HCT116 (cell line): ENCODE measurements at regions not wholly inside any gene's neighbourhood (a gene's known extent, or its start where the extent isn't known, plus 50 kb on each side); places are given as distances from the start of the nearest gene placed in this dataset.

Experiments
- ATAC-seq: fragments of 200-7000 bp; cut with Tn5 transposase; 2 replicates; pipeline ENCODE4 v1.9.1; 2020; ENCODE audit warnings: mild to moderate bottlenecking, moderate library complexity
- BruUV-seq: library from RNA; stranded (reverse); fragments of 400-500 nt; replicated peaks from 2 replicates; lab custom pipeline; 2021; lab: Mats Ljungman, UMichigan
- CTCF ChIA-PET: fragments of 300-600 bp; sonication (Branson Sonifier 250); formaldehyde crosslinking; loops from one replicate; lab custom pipeline; 2021; ENCODE audit warnings: antibody characterized with exemption; lab: Charles Lee
- POLR2A ChIA-PET: fragments of 300-600, 350-600 bp; sonication (Branson Sonifier 250); formaldehyde crosslinking; loops from one replicate; lab custom pipeline; 2021; ENCODE audit warnings: antibody characterized with exemption; lab: Charles Lee
- RAD21 ChIA-PET, 2 experiments: fragments of 300-600 bp; sonication (Branson Sonifier 250); formaldehyde crosslinking; loops; one replicate each; lab custom pipeline; 2023; ENCODE audit warnings: low total read pairs in 2 of 2; ENCODE audit not compliant: uncharacterized antibody in 2 of 2, unreplicated experiment in 2 of 2, low non-redundant PET in 1 of 2; lab: Charles Lee
- DNase-seq: peaks from one replicate; pipeline ENCODE4 v3.0.0-alpha.2; 2010; ENCODE audit warnings: low read depth, low spot score
- H2AFZ ChIP-seq: fragments of 200-600 bp; shearing (Covaris generic), sonication (generic); 2 replicates; pipeline ENCODE4 v1.6.1; 2017; ENCODE audit warnings: low read depth, mixed run types, mixed read lengths, antibody characterized with exemption, low read length; ENCODE audit not compliant: poor library complexity, severe bottlenecking
- H3K27ac ChIP-seq: 2 replicates; pipeline ENCODE4 v1.5.1; 2012; ENCODE audit warnings: low read depth, low read length
- H3K27me3 ChIP-seq: fragments of 200-600 bp; sonication (generic); 2 replicates; pipeline ENCODE4 v1.6.1; 2016; ENCODE audit warnings: mixed run types, low read length, mixed read lengths; ENCODE audit not compliant: insufficient read depth
- H3K36me3 ChIP-seq, 2 experiments: fragments of 200-500 bp in 1 of 2; fragments of 200-600 bp in 1 of 2; sonication (Bioruptor generic) in 1 of 2; sonication (generic) in 1 of 2; 2 replicates each; pipeline versions ENCODE4 v1.5.1 to v1.6.1; 2014 to 2016; ENCODE audit warnings: low read length in 2 of 2, inconsistent platforms in 1 of 2, mixed read lengths in 1 of 2, mixed run types in 1 of 2; ENCODE audit not compliant: insufficient read depth in 2 of 2, control insufficient read depth in 1 of 2
- H3K4me1 ChIP-seq, 2 experiments: fragments of 200-600 bp in 1 of 2; sonication (generic) in 1 of 2; 2 replicates each; pipeline versions ENCODE4 v1.5.1 to v1.6.1; 2012 to 2017; ENCODE audit warnings: low read length in 2 of 2, inconsistent platforms in 1 of 2, mild to moderate bottlenecking in 1 of 2, mixed read lengths in 1 of 2, mixed run types in 1 of 2, moderate library complexity in 1 of 2; ENCODE audit not compliant: insufficient read depth in 2 of 2, control insufficient read depth in 1 of 2
- H3K4me2 ChIP-seq: fragments of 200-600 bp; sonication (generic); 2 replicates; pipeline ENCODE4 v1.6.1; 2017; ENCODE audit warnings: mixed run types, low read length, mixed read lengths
- H3K4me3 ChIP-seq, 2 experiments: fragments of 200-600 bp in 1 of 2; sonication (generic) in 1 of 2; replicated peaks in 1 of 2; 2 replicates each; pipeline ENCODE4 v1.5.1; 2011 to 2016; ENCODE audit warnings: low read length in 2 of 2, control low read depth in 1 of 2, low read depth in 1 of 2, mild to moderate bottlenecking in 1 of 2, mixed read lengths in 1 of 2, mixed run types in 1 of 2
- H3K79me2 ChIP-seq: fragments of 200-600 bp; sonication (generic); 2 replicates; pipeline ENCODE4 v1.6.1; 2017; ENCODE audit warnings: mild to moderate bottlenecking, mixed run types, low read length, moderate library complexity, mixed read lengths; ENCODE audit not compliant: insufficient read depth
- H3K9ac ChIP-seq: fragments of 200-600 bp; sonication (generic); 2 replicates; pipeline ENCODE4 v1.6.1; 2016; ENCODE audit warnings: low read length, mixed read lengths
- H3K9me2 ChIP-seq: fragments of 200-600 bp; sonication (generic), shearing (Covaris generic); 2 replicates; pipeline ENCODE4 v1.6.1; 2017; ENCODE audit warnings: mixed run types, mild to moderate bottlenecking, moderate library complexity; ENCODE audit not compliant: insufficient read depth
- H3K9me3 ChIP-seq, 2 experiments: fragments of 200-500 bp in 1 of 2; fragments of 200-600 bp in 1 of 2; sonication (Bioruptor generic) in 1 of 2; sonication (generic) in 1 of 2; 2 replicates each; pipeline ENCODE4 v1.6.1; 2014 to 2017; ENCODE audit warnings: low read length in 2 of 2, mixed read lengths in 2 of 2, inconsistent platforms in 1 of 2, low read depth in 1 of 2, mild to moderate bottlenecking in 1 of 2, mixed run types in 1 of 2, moderate library complexity in 1 of 2; ENCODE audit not compliant: control insufficient read depth in 1 of 2, insufficient read depth in 1 of 2
- H4K20me1 ChIP-seq: fragments of 200-600 bp; sonication (generic), shearing (Covaris generic); 2 replicates; pipeline ENCODE4 v1.6.1; 2017; ENCODE audit warnings: mixed run types, mild to moderate bottlenecking, moderate library complexity; ENCODE audit not compliant: insufficient read depth
- ATF3 ChIP-seq: IDR thresholded peaks from 2 replicates; pipeline ENCODE4 v1.6.1; 2012
- CEBPB ChIP-seq: IDR thresholded peaks from 2 replicates; pipeline ENCODE4 v1.6.1; 2012; ENCODE audit warnings: low read depth
- CTCF ChIP-seq, 3 experiments: fragments of 200-600 bp in 1 of 3; sonication (generic) in 1 of 3; IDR thresholded peaks in 2 of 3; conservative IDR thresholded peaks in 1 of 3; 2 replicates each; pipeline ENCODE4 v1.5.1; 2012 to 2017; ENCODE audit warnings: low read depth in 2 of 3, low read length in 2 of 3, antibody characterized with exemption in 1 of 3, borderline replicate concordance in 1 of 3, control low read depth in 1 of 3, mild to moderate bottlenecking in 1 of 3, mixed read lengths in 1 of 3, mixed run types in 1 of 3, moderate library complexity in 1 of 3; ENCODE audit not compliant: insufficient read depth in 1 of 3
- EGR1 ChIP-seq: IDR thresholded peaks from 2 replicates; pipeline ENCODE4 v1.6.1; 2012; ENCODE audit warnings: low read depth
- ELF1 ChIP-seq: IDR thresholded peaks from 2 replicates; pipeline ENCODE4 v1.6.1; 2012; ENCODE audit warnings: low read depth, borderline replicate concordance
- EZH2 ChIP-seq: fragments of 200-600 bp; sonication (generic); IDR thresholded peaks from 2 replicates; pipeline ENCODE4 v1.6.1; 2017; ENCODE audit warnings: antibody characterized with exemption, mixed run types
- EZH2phosphoT487 ChIP-seq: fragments of 200-600 bp; IDR thresholded peaks from 2 replicates; pipeline ENCODE4 v1.6.1; 2018; ENCODE audit warnings: antibody characterized with exemption, borderline replicate concordance
- JUND ChIP-seq: IDR thresholded peaks from 2 replicates; pipeline ENCODE4 v1.6.1; 2012
- POLR2A ChIP-seq: IDR thresholded peaks from 2 replicates; pipeline ENCODE4 v1.7.0; 2011; ENCODE audit warnings: borderline replicate concordance; ENCODE audit not compliant: insufficient read depth, insufficient read length; ENCODE audit errors: extremely low read depth
- RAD21 ChIP-seq: IDR thresholded peaks from 2 replicates; pipeline ENCODE4 v1.6.1; 2012; ENCODE audit warnings: low read depth, mild to moderate bottlenecking
- SRF ChIP-seq: IDR thresholded peaks from 2 replicates; pipeline ENCODE4 v1.6.1; 2012; ENCODE audit warnings: low read depth
- YY1 ChIP-seq: IDR thresholded peaks from 2 replicates; pipeline ENCODE4 v1.6.1; 2011; ENCODE audit warnings: low read length, low read depth, moderate library complexity, mild to moderate bottlenecking; ENCODE audit not compliant: insufficient replicate concordance; ENCODE audit errors: extremely low read depth
- ZFX ChIP-seq: fragments of 450-650 bp; IDR thresholded peaks from 2 replicates; pipeline ENCODE4 v1.6.1; 2017
- intact Hi-C: fragments of 100-400 bp; cut with micrococcal nuclease; formaldehyde crosslinking; loops from 2 replicates; pipeline ENCODE4 v1.10.0; 2022
- TF ChIP-seq, protein P1 (sequence below): IDR thresholded peaks from 2 replicates; pipeline ENCODE4 v1.6.1; 2012; ENCODE audit warnings: low read depth
- TF ChIP-seq, protein P2 (sequence below): IDR thresholded peaks from 2 replicates; pipeline ENCODE4 v1.6.1; 2011; ENCODE audit warnings: mild to moderate bottlenecking, low read length, moderate library complexity; ENCODE audit not compliant: insufficient replicate concordance; ENCODE audit errors: extremely low read depth

GRCh38 chr1:95876276-95876675 lies 642.3 kb downstream of the RWDD3 start (continued):
- TF ChIP-seq, protein P1, sequence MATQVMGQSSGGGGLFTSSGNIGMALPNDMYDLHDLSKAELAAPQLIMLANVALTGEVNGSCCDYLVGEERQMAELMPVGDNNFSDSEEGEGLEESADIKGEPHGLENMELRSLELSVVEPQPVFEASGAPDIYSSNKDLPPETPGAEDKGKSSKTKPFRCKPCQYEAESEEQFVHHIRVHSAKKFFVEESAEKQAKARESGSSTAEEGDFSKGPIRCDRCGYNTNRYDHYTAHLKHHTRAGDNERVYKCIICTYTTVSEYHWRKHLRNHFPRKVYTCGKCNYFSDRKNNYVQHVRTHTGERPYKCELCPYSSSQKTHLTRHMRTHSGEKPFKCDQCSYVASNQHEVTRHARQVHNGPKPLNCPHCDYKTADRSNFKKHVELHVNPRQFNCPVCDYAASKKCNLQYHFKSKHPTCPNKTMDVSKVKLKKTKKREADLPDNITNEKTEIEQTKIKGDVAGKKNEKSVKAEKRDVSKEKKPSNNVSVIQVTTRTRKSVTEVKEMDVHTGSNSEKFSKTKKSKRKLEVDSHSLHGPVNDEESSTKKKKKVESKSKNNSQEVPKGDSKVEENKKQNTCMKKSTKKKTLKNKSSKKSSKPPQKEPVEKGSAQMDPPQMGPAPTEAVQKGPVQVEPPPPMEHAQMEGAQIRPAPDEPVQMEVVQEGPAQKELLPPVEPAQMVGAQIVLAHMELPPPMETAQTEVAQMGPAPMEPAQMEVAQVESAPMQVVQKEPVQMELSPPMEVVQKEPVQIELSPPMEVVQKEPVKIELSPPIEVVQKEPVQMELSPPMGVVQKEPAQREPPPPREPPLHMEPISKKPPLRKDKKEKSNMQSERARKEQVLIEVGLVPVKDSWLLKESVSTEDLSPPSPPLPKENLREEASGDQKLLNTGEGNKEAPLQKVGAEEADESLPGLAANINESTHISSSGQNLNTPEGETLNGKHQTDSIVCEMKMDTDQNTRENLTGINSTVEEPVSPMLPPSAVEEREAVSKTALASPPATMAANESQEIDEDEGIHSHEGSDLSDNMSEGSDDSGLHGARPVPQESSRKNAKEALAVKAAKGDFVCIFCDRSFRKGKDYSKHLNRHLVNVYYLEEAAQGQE: no peak
- TF ChIP-seq CTCF (IDR thresholded peaks at IDR 0.05 in 2 of 3, conservative IDR thresholded peaks at IDR 0.05 in 1 of 3; ENCODE audit: borderline replicate concordance in 1 of 3, insufficient read depth in 1 of 3, low read depth in 2 of 3, low read length in 2 of 3): no peak
- TF ChIP-seq EGR1: no peak
- TF ChIP-seq EZH2phosphoT487: no peak
- no peak for TF ChIP-seq POLR2A
- TF ChIP-seq ELF1: no peak
- no peak for TF ChIP-seq CEBPB
- no peak for TF ChIP-seq EZH2
- no peak for TF ChIP-seq ZFX

GRCh38 chr1:95879498-95880050 lies 645.6 kb downstream of the RWDD3 start:
- no peak overlapping the region for H3K4me3 ChIP-seq
- H3K9me2 ChIP-seq: no peaks in the 10 kb centered on the region
- ATAC-seq (no peak), DNase-seq (no peak)
- H3K79me2 ChIP-seq: no peaks in the 10 kb centered on the region
- H3K9me3 ChIP-seq: no peaks in the 10 kb centered on the region
- H3K4me1 ChIP-seq: no peaks in the 10 kb centered on the region
- ChIA-PET RAD21 (no interaction called here), POLR2A (no interaction called here), CTCF (no interaction called here)
- H3K4me2 ChIP-seq: no peak overlapping the region
- H4K20me1 ChIP-seq: no peaks in the 10 kb centered on the region
- TF ChIP-seq SRF: no peak
- no peak for TF ChIP-seq RAD21
- TF ChIP-seq, protein P2, sequence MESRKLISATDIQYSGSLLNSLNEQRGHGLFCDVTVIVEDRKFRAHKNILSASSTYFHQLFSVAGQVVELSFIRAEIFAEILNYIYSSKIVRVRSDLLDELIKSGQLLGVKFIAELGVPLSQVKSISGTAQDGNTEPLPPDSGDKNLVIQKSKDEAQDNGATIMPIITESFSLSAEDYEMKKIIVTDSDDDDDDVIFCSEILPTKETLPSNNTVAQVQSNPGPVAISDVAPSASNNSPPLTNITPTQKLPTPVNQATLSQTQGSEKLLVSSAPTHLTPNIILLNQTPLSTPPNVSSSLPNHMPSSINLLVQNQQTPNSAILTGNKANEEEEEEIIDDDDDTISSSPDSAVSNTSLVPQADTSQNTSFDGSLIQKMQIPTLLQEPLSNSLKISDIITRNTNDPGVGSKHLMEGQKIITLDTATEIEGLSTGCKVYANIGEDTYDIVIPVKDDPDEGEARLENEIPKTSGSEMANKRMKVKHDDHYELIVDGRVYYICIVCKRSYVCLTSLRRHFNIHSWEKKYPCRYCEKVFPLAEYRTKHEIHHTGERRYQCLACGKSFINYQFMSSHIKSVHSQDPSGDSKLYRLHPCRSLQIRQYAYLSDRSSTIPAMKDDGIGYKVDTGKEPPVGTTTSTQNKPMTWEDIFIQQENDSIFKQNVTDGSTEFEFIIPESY: no peak
- no peak for TF ChIP-seq ATF3
- TF ChIP-seq JUND: no peak
- no peak for TF ChIP-seq YY1
- no peak for TF ChIP-seq EZH2
- H3K9ac ChIP-seq: no peak overlapping the region
- BruUV-seq: no TSS peak
- H3K27me3 ChIP-seq: no peaks in the 10 kb centered on the region
- no peak overlapping the region for H3K27ac ChIP-seq
- no peaks in the 10 kb centered on the region for H3K36me3 ChIP-seq
- intact Hi-C loops: no loop called here
- H2AFZ ChIP-seq: no peak overlapping the region
